CD14-positive monocyte (primary cell): ENCODE measurements at regions not wholly inside any gene's neighbourhood (a gene's known extent, or its start where the extent isn't known, plus 50 kb on each side); places are given as distances from the start of the nearest gene placed in this dataset.

Experiments used
- DNase-seq, 3 donors: peaks; one replicate each; pipeline ENCODE4 v3.0.0-alpha.2; 2011 to 2022
- H2AFZ ChIP-seq: 2 replicates; pipeline ENCODE4 v1.6.0; 2012; ENCODE audit warnings: mild to moderate bottlenecking, low read depth, low read length, inconsistent platforms; ENCODE audit not compliant: insufficient read depth, poor library complexity, severe bottlenecking
- H3K27ac ChIP-seq, 2 donors: 1 replicate in 1 of 2; 2 replicates in 1 of 2; pipeline ENCODE4 v1.5.1; 2012 to 2013; ENCODE audit warnings: low read length in 2 of 2, control low read depth in 1 of 2, inconsistent platforms in 1 of 2, low read depth in 1 of 2, mild to moderate bottlenecking in 1 of 2
- H3K27me3 ChIP-seq, 2 donors: one replicate each; pipeline versions ENCODE4 v1.6.0 to v1.6.1; 2011 to 2013; ENCODE audit warnings: low read length in 2 of 2; ENCODE audit not compliant: control insufficient read depth in 2 of 2, insufficient read depth in 2 of 2
- H3K36me3 ChIP-seq, 2 donors: replicated peaks in 1 of 2; 1 replicate in 1 of 2; 2 replicates in 1 of 2; pipeline versions ENCODE4 v1.5.1 to v1.6.1; 2012 to 2013; ENCODE audit warnings: low read length in 2 of 2, control low read depth in 1 of 2, inconsistent platforms in 1 of 2, mild to moderate bottlenecking in 1 of 2; ENCODE audit not compliant: insufficient read depth in 2 of 2, control insufficient read depth in 1 of 2
- H3K4me1 ChIP-seq, 2 donors: 1 replicate in 1 of 2; 2 replicates in 1 of 2; pipeline versions ENCODE4 v1.5.1 to v1.6.1; 2012 to 2013; ENCODE audit warnings: low read length in 2 of 2, control low read depth in 1 of 2, inconsistent platforms in 1 of 2, mild to moderate bottlenecking in 1 of 2, moderate library complexity in 1 of 2; ENCODE audit not compliant: insufficient read depth in 2 of 2, control insufficient read depth in 1 of 2
- H3K4me2 ChIP-seq: replicated peaks from 2 replicates; pipeline ENCODE3; 2012; ENCODE audit warnings: low read length, moderate library complexity, mild to moderate bottlenecking; ENCODE audit not compliant: poor library complexity, severe bottlenecking; ENCODE audit errors: extremely low read depth
- H3K4me3 ChIP-seq, 3 experiments: fragments of 200-600 bp in 1 of 3; sonication (generic) in 1 of 3; replicated peaks in 1 of 3; 1 replicate in 2 of 3; 2 replicates in 1 of 3; pipeline ENCODE4 v1.5.1; 2011 to 2013; ENCODE audit warnings: low read length in 3 of 3, mild to moderate bottlenecking in 3 of 3, control low read depth in 2 of 3, low read depth in 2 of 3, inconsistent platforms in 1 of 3, moderate library complexity in 1 of 3
- H3K79me2 ChIP-seq: 2 replicates; pipeline ENCODE4 v1.6.0; 2012; ENCODE audit warnings: mild to moderate bottlenecking, control low read depth, inconsistent platforms, low read length, moderate library complexity; ENCODE audit not compliant: insufficient read depth
- H3K9ac ChIP-seq: 2 replicates; pipeline ENCODE4 v1.6.0; 2017; ENCODE audit warnings: low read length, mild to moderate bottlenecking; ENCODE audit not compliant: insufficient read depth, poor library complexity, severe bottlenecking
- H3K9me3 ChIP-seq, 2 donors: replicated peaks in 1 of 2; 1 replicate in 1 of 2; 2 replicates in 1 of 2; pipeline versions ENCODE4 v1.5.1 to v1.6.1; 2012 to 2013; ENCODE audit warnings: low read length in 2 of 2, control low read depth in 1 of 2; ENCODE audit not compliant: control insufficient read depth in 1 of 2, insufficient read depth in 1 of 2
- H4K20me1 ChIP-seq: 2 replicates; pipeline ENCODE4 v1.6.0; 2012; ENCODE audit warnings: mild to moderate bottlenecking, low read length, control low read depth, moderate library complexity; ENCODE audit not compliant: insufficient read depth
- H3K27ac Mint-ChIP-seq, 7 donors: one replicate each; pipeline ENCODE4 v1.8.0; 2020; ENCODE audit warnings: mild to moderate bottlenecking in 7 of 7, mixed read lengths in 7 of 7, moderate library complexity in 6 of 7, inconsistent platforms in 2 of 7
- H3K27me3 Mint-ChIP-seq, 3 donors: one replicate each; pipeline ENCODE4 v1.8.0; 2021 to 2022; ENCODE audit warnings: low read depth in 3 of 3, mild to moderate bottlenecking in 3 of 3, mixed read lengths in 3 of 3, moderate library complexity in 3 of 3, inconsistent platforms in 1 of 3
- H3K36me3 Mint-ChIP-seq, 2 donors: one replicate each; pipeline ENCODE4 v1.8.0; 2020; ENCODE audit warnings: mixed read lengths in 2 of 2, inconsistent platforms in 1 of 2, mild to moderate bottlenecking in 1 of 2
- H3K4me1 Mint-ChIP-seq: one replicate; pipeline ENCODE4 v1.8.0; 2020; ENCODE audit warnings: mild to moderate bottlenecking, mixed read lengths
- H3K4me3 Mint-ChIP-seq, 2 donors: one replicate each; pipeline ENCODE4 v1.8.0; 2020; ENCODE audit warnings: mild to moderate bottlenecking in 2 of 2, mixed read lengths in 2 of 2, moderate library complexity in 1 of 2
- H3K9me3 Mint-ChIP-seq, 7 donors: one replicate each; pipeline ENCODE4 v1.8.0; 2020 to 2022; ENCODE audit warnings: mixed read lengths in 7 of 7, mild to moderate bottlenecking in 6 of 7, moderate library complexity in 6 of 7, inconsistent platforms in 2 of 7
- WGBS: methylation state at CpG from one replicate; pipeline ENCODE4 v1.1.5; 2013; ENCODE audit warnings: missing lambda C conversion rate; ENCODE audit not compliant: insufficient coverage; 5-methylcytosine and 5-hydroxymethylcytosine counted together
- intact Hi-C, 2 donors: fragments of 100-400 bp; cut with micrococcal nuclease; formaldehyde crosslinking; loops; one replicate each; pipeline versions ENCODE4 v1.15.0 to v1.15.1; 2023
- TF ChIP-seq, protein P1 (sequence below): fragments of 200-600 bp; IDR thresholded peaks from one replicate; pipeline ENCODE4 v1.8.0; 2022; ENCODE audit warnings: antibody characterized with exemption, mild to moderate bottlenecking

DNA sequence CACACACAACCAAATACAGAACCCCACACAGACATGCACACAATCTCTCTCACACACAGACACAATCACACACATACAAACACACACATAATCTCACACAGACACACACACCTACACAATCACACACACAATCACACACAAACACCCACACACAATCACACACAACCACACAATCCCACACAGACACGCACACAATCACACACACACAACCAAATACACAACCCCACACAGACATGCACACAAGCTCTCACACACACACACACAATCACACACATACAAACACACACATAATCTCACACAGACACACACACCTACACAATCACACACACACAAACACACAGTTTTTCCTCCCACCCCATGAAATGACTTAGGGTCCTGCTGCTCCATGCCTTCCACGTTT, 160.4 kb upstream of the PFKP start:
- Mint-ChIP-seq H3K27me3 (peaks cover 5 to 10% (median 5%) of the 10 kb centered on the region in 3 donors), H3K4me1 (no peaks in the 10 kb centered on the region), H3K36me3 (no peaks in the 10 kb centered on the region), H3K4me3 (no peak overlapping the region), H3K27ac (no peak overlapping the region), H3K9me3 (peaks cover 0 to 2% (median under 1%) of the 10 kb centered on the region in 7 donors)
- Histone ChIP-seq H4K20me1 (no peaks in the 10 kb centered on the region), H3K9ac (no peak overlapping the region), H3K36me3 (no peaks in the 10 kb centered on the region), H3K9me3 (no peaks in the 10 kb centered on the region), H3K27me3 (no peaks in the 10 kb centered on the region), H3K4me3 (no peak overlapping the region), H2AFZ (no peak overlapping the region), H3K4me1 (no peaks in the 10 kb centered on the region), H3K4me2 (no peak overlapping the region), H3K27ac (no peak overlapping the region), H3K79me2 (no peaks in the 10 kb centered on the region)
- TF ChIP-seq, protein P1, sequence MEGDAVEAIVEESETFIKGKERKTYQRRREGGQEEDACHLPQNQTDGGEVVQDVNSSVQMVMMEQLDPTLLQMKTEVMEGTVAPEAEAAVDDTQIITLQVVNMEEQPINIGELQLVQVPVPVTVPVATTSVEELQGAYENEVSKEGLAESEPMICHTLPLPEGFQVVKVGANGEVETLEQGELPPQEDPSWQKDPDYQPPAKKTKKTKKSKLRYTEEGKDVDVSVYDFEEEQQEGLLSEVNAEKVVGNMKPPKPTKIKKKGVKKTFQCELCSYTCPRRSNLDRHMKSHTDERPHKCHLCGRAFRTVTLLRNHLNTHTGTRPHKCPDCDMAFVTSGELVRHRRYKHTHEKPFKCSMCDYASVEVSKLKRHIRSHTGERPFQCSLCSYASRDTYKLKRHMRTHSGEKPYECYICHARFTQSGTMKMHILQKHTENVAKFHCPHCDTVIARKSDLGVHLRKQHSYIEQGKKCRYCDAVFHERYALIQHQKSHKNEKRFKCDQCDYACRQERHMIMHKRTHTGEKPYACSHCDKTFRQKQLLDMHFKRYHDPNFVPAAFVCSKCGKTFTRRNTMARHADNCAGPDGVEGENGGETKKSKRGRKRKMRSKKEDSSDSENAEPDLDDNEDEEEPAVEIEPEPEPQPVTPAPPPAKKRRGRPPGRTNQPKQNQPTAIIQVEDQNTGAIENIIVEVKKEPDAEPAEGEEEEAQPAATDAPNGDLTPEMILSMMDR, result no peak
- 92% methylated on average over 2 of the region's 2 CpGs for WGBS
- intact Hi-C loops, result no loop called here
- no peak for DNase-seq

GRCh38 chr10:2905851-2906250, 161.5 kb upstream of the PFKP start:
- no peak for DNase-seq
- Mint-ChIP-seq H3K4me1 (no peaks in the 10 kb centered on the region), H3K4me3 (no peak overlapping the region), H3K9me3 (peaks cover 0 to 5% (median 3%) of the 10 kb centered on the region in 7 donors), H3K27ac (no peak overlapping the region), H3K27me3 (peaks cover 5 to 10% (median 6%) of the 10 kb centered on the region in 3 donors), H3K36me3 (no peaks in the 10 kb centered on the region)
- no peaks in the 10 kb centered on the region for H3K27me3 ChIP-seq
- H3K4me2 ChIP-seq, result no peak overlapping the region
- 95% methylated on average over 8 of the region's 9 CpGs for WGBS
- intact Hi-C loops, result no loop called here
- no peak overlapping the region for H3K27ac ChIP-seq
- no peaks in the 10 kb centered on the region for H3K36me3 ChIP-seq
- no peaks in the 10 kb centered on the region for H3K79me2 ChIP-seq
- no peak overlapping the region for H3K9ac ChIP-seq
- no peaks in the 10 kb centered on the region for H4K20me1 ChIP-seq
- TF ChIP-seq, protein P1, result no peak
- no peak overlapping the region for H2AFZ ChIP-seq
- no peak overlapping the region for H3K4me3 ChIP-seq
- no peaks in the 10 kb centered on the region for H3K9me3 ChIP-seq
- H3K4me1 ChIP-seq, result no peaks in the 10 kb centered on the region
